Small intestine (tissue), 7 donors: ENCODE measurements at regions not wholly inside any gene's neighbourhood (a gene's known extent, or its start where the extent isn't known, plus 50 kb on each side); places are given as distances from the start of the nearest gene placed in this dataset.

Experiments
- DNase-seq, 2 donors: peaks; one replicate each; pipeline versions ENCODE4 v3.0.0 to v3.0.0-alpha.2; 2013
- FAIRE-seq: peaks from 2 replicates; lab custom pipeline; 2012; peaks lifted over from hg19 to GRCh38; lab: Jason Lieb, UNC
- H3K27ac ChIP-seq, 3 donors: one replicate each; pipeline ENCODE4 v1.5.1; 2013; ENCODE audit warnings: low read length in 2 of 3, mild to moderate bottlenecking in 2 of 3, control low read depth in 1 of 3, inconsistent platforms in 1 of 3, low read depth in 1 of 3, moderate library complexity in 1 of 3
- H3K27me3 ChIP-seq, 3 donors: one replicate each; pipeline ENCODE4 v1.6.1; 2013; ENCODE audit warnings: low read length in 3 of 3, inconsistent platforms in 1 of 3; ENCODE audit not compliant: control insufficient read depth in 3 of 3, insufficient read depth in 3 of 3
- H3K36me3 ChIP-seq, 3 donors: one replicate each; pipeline ENCODE4 v1.6.1; 2013; ENCODE audit warnings: low read length in 3 of 3, inconsistent platforms in 1 of 3, low read depth in 1 of 3, mild to moderate bottlenecking in 1 of 3, moderate library complexity in 1 of 3; ENCODE audit not compliant: control insufficient read depth in 3 of 3, insufficient read depth in 2 of 3
- H3K4me1 ChIP-seq, 3 donors: one replicate each; pipeline ENCODE4 v1.6.1; 2013; ENCODE audit warnings: low read length in 2 of 3, inconsistent platforms in 1 of 3, low read depth in 1 of 3, mild to moderate bottlenecking in 1 of 3, moderate library complexity in 1 of 3; ENCODE audit not compliant: control insufficient read depth in 3 of 3, insufficient read depth in 2 of 3
- H3K4me3 ChIP-seq, 3 donors: one replicate each; pipeline ENCODE4 v1.5.1; 2013; ENCODE audit warnings: low read length in 3 of 3, control low read depth in 1 of 3, inconsistent platforms in 1 of 3, low read depth in 1 of 3, mild to moderate bottlenecking in 1 of 3, moderate library complexity in 1 of 3
- H3K9me3 ChIP-seq, 2 donors: one replicate each; pipeline ENCODE4 v1.6.1; 2013; ENCODE audit warnings: low read depth in 1 of 2, low read length in 1 of 2; ENCODE audit not compliant: control insufficient read depth in 2 of 2, insufficient read depth in 1 of 2
- WGBS, 3 donors: extraction: QIAGEN DNeasy Blood & Tissue Kit; methylation state at CpG; one replicate each; pipeline ENCODE4 v1.1.7; 2013; 5-methylcytosine and 5-hydroxymethylcytosine counted together
- donor health status: healthy with polysubstance abuse.
- donor health status: control.
- donor health status: control.
- donor health status: Bipolar disorder and iron deficiency.
- donor health status: healthy.

- Histone ChIP-seq H3K4me3 (no peak overlapping the region), H3K27me3 (no peaks in the 10 kb centered on the region), H3K9me3 (peaks cover 0 to 13% of the 10 kb centered on the region in 2 donors), H3K27ac (no peak overlapping the region), H3K36me3 (no peaks in the 10 kb centered on the region), H3K4me1 (no peaks in the 10 kb centered on the region)
- DNase-seq, result no peak
- 90 to 94% (median 94%) methylated on average over 6 of the region's 6 CpGs for WGBS, 3 donors
- no peak for FAIRE-seq
Measured at GRCh38 chr12:92199819-92200576, 54.4 kb upstream of the BTG1 start.

- 91 to 98% (median 96%) methylated on average over 4 of the region's 4 CpGs for WGBS, 3 donors
- no peak for FAIRE-seq
- Histone ChIP-seq H3K4me3 (no peak overlapping the region), H3K4me1 (no peaks in the 10 kb centered on the region), H3K9me3 (peaks cover 0 to 13% of the 10 kb centered on the region in 2 donors), H3K36me3 (no peaks in the 10 kb centered on the region), H3K27me3 (no peaks in the 10 kb centered on the region), H3K27ac (no peak overlapping the region)
- DNase-seq, result no peak
Measured at GRCh38 chr12:92197815-92198214, 52.2 kb upstream of the BTG1 start.

GRCh38 chr12:92196368-92196767, 50.7 kb upstream of the BTG1 start:
- H3K36me3 ChIP-seq, result no peaks in the 10 kb centered on the region
- FAIRE-seq (no peak), DNase-seq (no peak)
- H3K27me3 ChIP-seq, result no peaks in the 10 kb centered on the region
- H3K27ac ChIP-seq, result no peak overlapping the region
- H3K4me3 ChIP-seq, result no peak overlapping the region
- 93 to 100% (median 99%) methylated on average over 1 of the region's 1 CpG for WGBS, 3 donors
- peaks cover 0 to 13% of the 10 kb centered on the region in 2 donors for H3K9me3 ChIP-seq
- peaks cover 0 to 3% (median 0%) of the 10 kb centered on the region in 3 donors for H3K4me1 ChIP-seq
